Upper lobe of left lung (tissue), 4 donors: ENCODE measurements at regions not wholly inside any gene's neighbourhood (a gene's known extent, or its start where the extent isn't known, plus 50 kb on each side); places are given as distances from the start of the nearest gene placed in this dataset.

Experiments
- CTCF ChIP-seq, 6 experiments: fragments of 450-650 bp in 4 of 6; fragments of 200-600 bp in 2 of 6; sonication (generic) in 2 of 6; IDR thresholded peaks; one replicate each; pipeline ENCODE4 v1.5.1; 2016 to 2019; ENCODE audit warnings: antibody characterized with exemption in 6 of 6
- EP300 ChIP-seq, 4 donors: sonication (generic); formaldehyde crosslinking; IDR thresholded peaks; one replicate each; pipeline ENCODE4 v1.5.1; 2017; ENCODE audit warnings: antibody characterized with exemption in 4 of 4, control low read depth in 2 of 4
- POLR2A ChIP-seq, 4 donors: fragments of 450-650 bp; IDR thresholded peaks; one replicate each; pipeline ENCODE4 v1.5.1; 2016 to 2017; ENCODE audit warnings: antibody characterized with exemption in 4 of 4, mild to moderate bottlenecking in 2 of 4
- POLR2AphosphoS5 ChIP-seq, 2 donors: sonication (generic); formaldehyde crosslinking; IDR thresholded peaks; one replicate each; pipeline ENCODE4 v1.5.1; 2017; ENCODE audit warnings: antibody characterized with exemption in 2 of 2

DNA sequence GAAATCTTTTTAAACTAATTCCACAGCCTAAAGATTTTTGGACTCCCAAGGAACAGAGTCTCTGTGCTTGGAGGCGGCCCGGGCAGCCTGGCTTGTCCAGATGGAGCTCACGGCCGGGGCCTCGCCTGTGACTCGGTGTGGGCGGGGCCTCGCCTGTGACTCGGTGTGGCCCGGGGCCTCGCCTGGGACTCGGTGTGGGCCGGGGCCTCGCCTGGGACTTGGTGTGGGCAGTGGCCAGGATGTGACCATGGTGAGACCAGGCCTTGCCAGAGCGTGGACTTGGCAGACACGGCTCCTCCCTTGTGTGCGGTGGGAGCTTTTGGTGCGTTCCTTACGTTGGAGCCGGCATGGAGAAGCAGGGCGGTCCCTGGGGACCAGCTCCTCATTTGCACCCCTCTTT, 92.3 kb downstream of the METRNL start:
- TF ChIP-seq CTCF (IDR thresholded peaks at IDR 0.05), result no peak
- no peak for TF ChIP-seq EP300 (IDR thresholded peaks at IDR 0.05)
- TF ChIP-seq POLR2A (IDR thresholded peaks at IDR 0.05), result no peak
- no peak for TF ChIP-seq POLR2AphosphoS5 (IDR thresholded peaks at IDR 0.05)
